ENCODE measurements at regions not wholly inside any gene's neighbourhood (a gene's known extent, or its start where the extent isn't known, plus 50 kb on each side); places are given as distances from the start of the nearest gene placed in this dataset.

GRCh38 chr10:83193026-83193425 is 946.3 kb upstream of the GHITM start:
- Histone ChIP-seq H3K27ac (ENCODE audit: low read depth, low read length) (no peak overlapping the region), H3K27me3 (ENCODE audit: insufficient read depth, low read length) (no peaks in the 10 kb centered on the region), H3K36me3 (ENCODE audit: insufficient read depth, low read length) (no peaks in the 10 kb centered on the region), H3K9me3 (ENCODE audit: insufficient read depth, low read depth, low read length) (no peaks in the 10 kb centered on the region), H3K4me3 (ENCODE audit: insufficient read depth, low read depth, low read length) (no peak overlapping the region), H3K4me1 (ENCODE audit: insufficient read depth, low read length) (no peaks in the 10 kb centered on the region), H2AFZ (ENCODE audit: low read depth, low read length) (no peak overlapping the region), H3K79me2 (ENCODE audit: insufficient read depth, low read length) (no peaks in the 10 kb centered on the region), H3K4me2 (ENCODE audit: low read length) (no peak overlapping the region), H4K20me1 (ENCODE audit: insufficient read depth, low read length) (no peaks in the 10 kb centered on the region), H3K9ac (ENCODE audit: low read length) (no peak overlapping the region)
- Mint-ChIP-seq H3K4me3 (ENCODE audit: unreplicated experiment) (no peak overlapping the region), H3K36me3 (ENCODE audit: low read depth, unreplicated experiment) (no peaks in the 10 kb centered on the region), H3K27me3 (ENCODE audit: low read depth, unreplicated experiment) (no peaks in the 10 kb centered on the region), H3K4me1 (ENCODE audit: low read depth, unreplicated experiment) (no peaks in the 10 kb centered on the region), H3K27ac (ENCODE audit: unreplicated experiment) (no peak overlapping the region), H3K9me3 (ENCODE audit: unreplicated experiment) (no peaks in the 10 kb centered on the region)
- DNase-seq (ENCODE audit: low read depth) (no peak), FAIRE-seq (no peak)
- TF ChIP-seq EZH2 (IDR thresholded peaks at IDR 0.05; ENCODE audit: insufficient read depth, low read length) = no peak
- no peak for TF ChIP-seq CTCF (IDR thresholded peaks at IDR 0.05; ENCODE audit: insufficient read depth, low read depth, low read length)

DNA sequence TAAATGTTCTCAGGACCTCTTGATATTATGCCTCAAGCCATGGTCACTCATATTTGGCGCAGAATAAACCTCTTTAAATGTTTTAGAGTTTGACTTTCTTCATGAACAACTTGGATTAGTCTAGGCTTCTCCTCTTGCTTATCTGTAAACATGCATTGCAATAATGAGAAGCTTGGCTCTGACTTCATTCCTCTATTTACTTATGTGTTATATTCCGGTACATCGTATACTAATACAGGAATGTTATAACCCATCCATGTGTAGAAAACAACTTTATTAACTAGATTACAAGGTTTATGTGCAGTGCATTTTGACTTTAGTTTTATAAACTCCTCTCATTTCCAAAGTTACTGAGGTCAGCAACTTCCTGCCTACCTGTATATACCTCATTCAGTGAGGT is 944.3 kb upstream of the GHITM start:
- H3K27ac ChIP-seq (ENCODE audit: low read depth, low read length) = no peak overlapping the region
- H3K27me3 Mint-ChIP-seq (ENCODE audit: low read depth, unreplicated experiment) = no peaks in the 10 kb centered on the region

More for the DNA sequence above, 944.3 kb upstream of the GHITM start:
- Mint-ChIP-seq H3K36me3 (ENCODE audit: low read depth, unreplicated experiment) (no peaks in the 10 kb centered on the region), H3K27ac (ENCODE audit: unreplicated experiment) (no peak overlapping the region), H3K4me1 (ENCODE audit: low read depth, unreplicated experiment) (no peaks in the 10 kb centered on the region), H3K9me3 (ENCODE audit: unreplicated experiment) (no peaks in the 10 kb centered on the region), H3K4me3 (ENCODE audit: unreplicated experiment) (no peak overlapping the region)
- Histone ChIP-seq H3K79me2 (ENCODE audit: insufficient read depth, low read length) (no peaks in the 10 kb centered on the region), H3K9me3 (ENCODE audit: insufficient read depth, low read depth, low read length) (no peaks in the 10 kb centered on the region), H3K9ac (ENCODE audit: low read length) (no peak overlapping the region), H4K20me1 (ENCODE audit: insufficient read depth, low read length) (no peaks in the 10 kb centered on the region), H3K27me3 (ENCODE audit: insufficient read depth, low read length) (no peaks in the 10 kb centered on the region), H3K4me1 (ENCODE audit: insufficient read depth, low read length) (no peaks in the 10 kb centered on the region), H3K4me2 (ENCODE audit: low read length) (no peak overlapping the region), H2AFZ (ENCODE audit: low read depth, low read length) (no peak overlapping the region), H3K4me3 (ENCODE audit: insufficient read depth, low read depth, low read length) (no peak overlapping the region), H3K36me3 (ENCODE audit: insufficient read depth, low read length) (no peaks in the 10 kb centered on the region)
- DNase-seq (ENCODE audit: low read depth) (no peak), FAIRE-seq (no peak)
- TF ChIP-seq CTCF (IDR thresholded peaks at IDR 0.05; ENCODE audit: insufficient read depth, low read depth, low read length) (no peak), EZH2 (IDR thresholded peaks at IDR 0.05; ENCODE audit: insufficient read depth, low read length) (no peak)
